ENCODE measurements at regions not wholly inside any gene's neighbourhood (a gene's known extent, or its start where the extent isn't known, plus 50 kb on each side); places are given as distances from the start of the nearest gene placed in this dataset.

DNA sequence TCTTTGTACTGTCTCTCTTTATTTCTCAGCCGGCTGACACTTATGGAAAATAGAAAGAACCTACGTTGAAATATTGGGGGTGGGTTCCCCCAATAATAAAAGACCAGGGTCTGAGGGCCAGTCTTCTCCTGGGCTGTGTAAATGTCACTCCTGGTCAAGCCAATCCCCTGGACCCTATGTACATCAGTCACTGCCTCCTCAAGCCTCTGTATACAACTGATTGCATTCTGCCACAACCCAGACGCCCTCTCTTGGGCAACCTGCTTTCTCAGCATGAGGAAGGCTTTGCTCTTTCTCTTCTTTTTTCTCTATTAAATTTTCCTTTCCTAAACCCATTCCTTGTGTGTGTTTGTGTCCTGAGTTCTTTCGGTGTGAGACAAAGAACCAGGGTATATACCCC is 84.1 kb upstream of the SERBP1 start:
- TF ChIP-seq POLR2A (IDR thresholded peaks at IDR 0.05; ENCODE audit: low read depth, low read length) (no peak), TAF1 (IDR thresholded peaks at IDR 0.05; ENCODE audit: borderline replicate concordance, low read depth, low read length) (no peak), POLR2AphosphoS5 (IDR thresholded peaks at IDR 0.05; ENCODE audit: low read depth, low read length) (no peak)
- FAIRE-seq (no peak), DNase-seq (ENCODE audit: insufficient read length) (no peak)

GRCh38 chr1:67514786-67515185 is 84.6 kb upstream of the SERBP1 start:
- DNase-seq (ENCODE audit: insufficient read length) (no peak), FAIRE-seq (no peak)
- TF ChIP-seq TAF1 (IDR thresholded peaks at IDR 0.05; ENCODE audit: borderline replicate concordance, low read depth, low read length) (no peak), POLR2A (IDR thresholded peaks at IDR 0.05; ENCODE audit: low read depth, low read length) (no peak), POLR2AphosphoS5 (IDR thresholded peaks at IDR 0.05; ENCODE audit: low read depth, low read length) (no peak)

- no peak for DNase-seq (ENCODE audit: insufficient read length)
- TF ChIP-seq POLR2A (IDR thresholded peaks at IDR 0.05; ENCODE audit: low read depth, low read length) (no peak), POLR2AphosphoS5 (IDR thresholded peaks at IDR 0.05; ENCODE audit: low read depth, low read length) (no peak), TAF1 (IDR thresholded peaks at IDR 0.05; ENCODE audit: borderline replicate concordance, low read depth, low read length) (no peak)
- FAIRE-seq, result no peak
These were observed 85.3 kb upstream of the SERBP1 start for GRCh38 chr1:67515324-67516080.

GRCh38 chr1:67517046-67517445 is 86.8 kb upstream of the SERBP1 start:
- FAIRE-seq (no peak), DNase-seq (ENCODE audit: insufficient read length) (no peak)
- TF ChIP-seq POLR2AphosphoS5 (IDR thresholded peaks at IDR 0.05; ENCODE audit: low read depth, low read length) (no peak), TAF1 (IDR thresholded peaks at IDR 0.05; ENCODE audit: borderline replicate concordance, low read depth, low read length) (no peak), POLR2A (IDR thresholded peaks at IDR 0.05; ENCODE audit: low read depth, low read length) (no peak)

GRCh38 chr1:67522001-67522441 is 91.8 kb upstream of the SERBP1 start:
- FAIRE-seq, result no peak
- TF ChIP-seq POLR2A (IDR thresholded peaks at IDR 0.05; ENCODE audit: low read depth, low read length), result no peak
- TF ChIP-seq POLR2AphosphoS5 (IDR thresholded peaks at IDR 0.05; ENCODE audit: low read depth, low read length), result no peak
- no peak for TF ChIP-seq TAF1 (IDR thresholded peaks at IDR 0.05; ENCODE audit: borderline replicate concordance, low read depth, low read length)

DNA sequence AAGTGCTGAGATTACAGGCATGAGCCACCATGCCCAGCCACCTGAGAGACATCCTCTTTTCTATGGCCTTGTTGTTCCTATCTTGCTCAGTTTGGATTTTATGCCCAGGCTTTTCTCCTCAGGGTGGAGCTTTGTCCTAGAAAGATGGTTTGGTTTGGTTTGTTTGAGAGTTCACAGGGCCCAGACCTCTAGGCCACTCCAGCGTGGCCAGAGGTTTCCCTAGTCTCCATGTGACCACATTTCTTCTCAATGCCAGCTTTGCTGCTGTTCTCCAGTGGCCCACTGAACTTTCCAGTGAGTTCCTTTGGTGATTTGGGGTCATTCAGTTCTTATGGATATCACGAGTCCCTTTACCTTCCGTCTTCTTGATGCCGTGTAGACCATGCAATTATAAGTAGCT is 92.6 kb upstream of the SERBP1 start:
- DNase-seq (ENCODE audit: insufficient read length) (no peak), FAIRE-seq (no peak)
- no peak for TF ChIP-seq POLR2A (IDR thresholded peaks at IDR 0.05; ENCODE audit: low read depth, low read length)
- TF ChIP-seq POLR2AphosphoS5 (IDR thresholded peaks at IDR 0.05; ENCODE audit: low read depth, low read length), result no peak
- TF ChIP-seq TAF1 (IDR thresholded peaks at IDR 0.05; ENCODE audit: borderline replicate concordance, low read depth, low read length), result no peak

More at GRCh38 chr1:67522001-67522441, 91.8 kb upstream of the SERBP1 start:
- DNase-seq (ENCODE audit: insufficient read length), result no peak

DNA sequence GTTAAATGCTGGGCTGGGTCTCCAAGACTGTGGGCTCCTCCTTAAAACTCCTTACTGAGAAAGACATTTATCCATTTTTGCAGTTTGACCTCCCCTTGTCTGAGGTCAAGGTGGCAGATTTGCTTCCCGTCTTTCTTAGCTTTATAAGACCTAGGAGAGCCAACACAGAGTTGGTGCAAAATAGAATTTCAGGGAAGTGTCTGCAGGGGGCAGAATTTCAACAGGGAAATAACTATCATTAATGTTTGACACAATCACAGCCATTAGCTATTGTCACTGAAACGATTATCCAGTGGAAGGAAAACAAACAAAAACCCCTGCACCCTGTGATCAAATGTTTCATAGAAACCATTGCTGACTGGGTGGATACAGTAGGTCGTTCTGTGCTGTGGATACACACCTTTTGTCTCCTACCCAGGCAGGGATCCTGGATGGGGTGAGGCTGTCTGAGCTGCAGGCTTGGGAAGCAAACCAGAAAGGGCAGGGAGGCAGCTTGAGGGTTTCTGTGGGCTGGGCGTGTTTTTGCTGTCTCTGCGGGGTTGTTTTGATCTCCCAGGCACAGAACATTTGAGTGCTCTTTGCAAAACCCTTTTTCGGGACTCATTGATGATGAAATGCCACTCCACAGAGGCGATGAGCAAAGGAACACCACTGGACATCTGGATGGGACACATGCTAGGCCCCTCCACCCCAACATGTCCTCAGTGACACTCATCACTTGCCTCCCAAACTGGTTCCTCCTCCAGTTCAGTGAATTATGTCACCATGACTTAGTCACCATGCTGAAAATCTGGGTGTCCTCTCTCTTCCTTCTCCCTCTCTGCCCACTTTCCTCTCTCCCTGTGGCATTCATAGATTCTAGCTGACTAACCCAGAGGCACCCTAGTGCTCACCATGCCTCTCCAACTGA is 94.2 kb upstream of the SERBP1 start:
- no peak for DNase-seq (ENCODE audit: insufficient read length)
- no peak for FAIRE-seq
- no peak for TF ChIP-seq TAF1 (IDR thresholded peaks at IDR 0.05; ENCODE audit: borderline replicate concordance, low read depth, low read length)
- no peak for TF ChIP-seq POLR2AphosphoS5 (IDR thresholded peaks at IDR 0.05; ENCODE audit: low read depth, low read length)
- TF ChIP-seq POLR2A (IDR thresholded peaks at IDR 0.05; ENCODE audit: low read depth, low read length), result no peak

DNA sequence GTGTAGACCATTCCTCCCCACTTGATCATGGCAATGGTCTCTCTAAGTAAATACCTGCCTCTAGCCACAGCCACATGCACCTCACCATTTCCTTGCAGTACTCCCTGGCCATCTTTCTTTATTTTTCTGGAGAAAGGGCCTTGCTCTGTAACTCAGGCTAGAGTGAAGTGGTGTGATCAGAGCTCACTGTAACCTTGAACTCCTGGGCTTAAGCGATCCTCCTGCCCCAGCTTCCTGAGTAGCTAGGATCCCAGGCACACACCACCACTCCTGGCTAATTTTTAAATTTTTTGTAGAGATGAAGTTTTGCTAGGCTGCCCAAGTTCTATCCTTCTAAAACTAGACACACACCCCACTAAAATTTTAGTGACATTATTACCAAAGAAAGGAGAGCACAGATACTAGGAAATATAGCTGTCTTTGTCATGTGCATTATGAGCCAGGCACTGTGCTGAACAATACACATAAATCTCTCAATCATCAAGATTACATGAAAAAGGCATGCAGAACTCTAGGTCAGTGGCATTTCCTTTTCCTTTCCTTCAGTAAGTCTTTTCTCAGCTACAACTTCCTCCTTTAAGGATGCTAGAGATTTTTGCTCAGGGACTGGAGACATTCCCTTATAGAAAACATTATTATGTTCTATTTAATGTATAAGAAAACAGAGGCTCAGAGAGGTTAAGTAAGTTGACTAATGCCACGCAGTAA is 95.0 kb upstream of the SERBP1 start:
- DNase-seq (ENCODE audit: insufficient read length) (no peak), FAIRE-seq (no peak)
- TF ChIP-seq POLR2A (IDR thresholded peaks at IDR 0.05; ENCODE audit: low read depth, low read length) (no peak), POLR2AphosphoS5 (IDR thresholded peaks at IDR 0.05; ENCODE audit: low read depth, low read length) (no peak), TAF1 (IDR thresholded peaks at IDR 0.05; ENCODE audit: borderline replicate concordance, low read depth, low read length) (no peak)

DNA sequence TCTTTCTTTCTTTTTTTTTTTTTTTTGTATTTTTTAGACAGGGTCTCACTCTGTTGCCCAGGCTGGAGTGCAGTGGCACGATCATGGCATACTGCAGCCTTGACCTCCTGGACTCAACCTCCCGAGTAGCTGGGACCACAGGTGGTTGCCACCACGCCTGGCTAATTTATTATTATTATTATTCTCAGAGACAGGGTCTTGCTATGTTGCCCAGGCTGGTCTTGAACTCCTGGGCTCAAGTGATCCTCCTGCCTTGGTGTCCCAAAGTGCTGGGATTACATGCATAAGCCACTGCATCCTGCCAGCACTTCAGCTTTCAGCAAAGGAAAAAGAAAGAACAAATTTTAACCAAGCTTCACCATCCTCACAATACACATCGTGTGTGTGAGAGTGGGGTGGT is 97.9 kb upstream of the SERBP1 start:
- no peak for TF ChIP-seq POLR2AphosphoS5 (IDR thresholded peaks at IDR 0.05; ENCODE audit: low read depth, low read length)
- no peak for TF ChIP-seq POLR2A (IDR thresholded peaks at IDR 0.05; ENCODE audit: low read depth, low read length)
- FAIRE-seq, result no peak

DNA sequence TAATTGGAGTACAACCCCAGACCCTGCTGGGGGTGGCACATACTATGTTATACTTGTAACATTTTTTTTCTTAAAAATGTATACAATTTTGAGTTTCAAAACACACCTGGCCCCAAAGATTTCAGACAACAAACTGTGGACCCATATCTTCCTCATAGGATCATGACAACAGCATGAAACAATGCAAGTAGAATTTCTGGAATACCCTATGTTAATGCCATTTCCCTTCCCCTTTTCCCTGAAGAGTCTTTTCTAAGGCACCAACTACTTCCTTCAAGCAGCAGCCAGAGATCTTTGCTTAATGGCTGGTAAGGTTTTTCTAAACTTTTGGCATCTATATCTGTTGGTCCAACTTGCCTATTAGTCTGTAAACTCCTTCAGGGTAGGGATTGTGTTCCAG is 99.9 kb upstream of the SERBP1 start:
- TF ChIP-seq POLR2AphosphoS5 (IDR thresholded peaks at IDR 0.05; ENCODE audit: low read depth, low read length) (no peak), TAF1 (IDR thresholded peaks at IDR 0.05; ENCODE audit: borderline replicate concordance, low read depth, low read length) (no peak), POLR2A (IDR thresholded peaks at IDR 0.05; ENCODE audit: low read depth, low read length) (no peak)
- DNase-seq (ENCODE audit: insufficient read length) (no peak), FAIRE-seq (no peak)

More for the DNA sequence above, 97.9 kb upstream of the SERBP1 start:
- DNase-seq (ENCODE audit: insufficient read length), result no peak

All from GM12892 (cell line).